Osteoblast (primary cell): ENCODE measurements at regions not wholly inside any gene's neighbourhood (a gene's known extent, or its start where the extent isn't known, plus 50 kb on each side); places are given as distances from the start of the nearest gene placed in this dataset.

Source experiments
- DNase-seq: peaks from one replicate; pipeline ENCODE4 v3.0.0; 2011; ENCODE audit warnings: low spot score, mixed read lengths; ENCODE audit not compliant: insufficient read length; ENCODE audit errors: missing footprints
- H2AFZ ChIP-seq: 2 replicates; pipeline ENCODE4 v1.6.0; 2011; ENCODE audit warnings: mild to moderate bottlenecking, low read length
- H3K27ac ChIP-seq: 2 replicates; pipeline ENCODE4 v1.5.1; 2011; ENCODE audit warnings: mild to moderate bottlenecking, low read depth, low read length, moderate library complexity
- H3K27me3 ChIP-seq: 2 replicates; pipeline ENCODE4 v1.6.0; 2012; ENCODE audit warnings: mild to moderate bottlenecking, control low read depth, inconsistent platforms, low read length, moderate library complexity; ENCODE audit not compliant: insufficient read depth
- H3K36me3 ChIP-seq: 2 replicates; pipeline ENCODE4 v1.5.1; 2011; ENCODE audit warnings: mild to moderate bottlenecking, low read length, control low read depth, moderate library complexity; ENCODE audit not compliant: insufficient read depth
- H3K4me1 ChIP-seq: 2 replicates; pipeline ENCODE4 v1.5.1; 2011; ENCODE audit warnings: mild to moderate bottlenecking, low read length, control low read depth, moderate library complexity; ENCODE audit not compliant: insufficient read depth
- H3K4me2 ChIP-seq: 2 replicates; pipeline ENCODE4 v1.6.0; 2011; ENCODE audit warnings: mild to moderate bottlenecking, low read length; ENCODE audit not compliant: insufficient read depth
- H3K4me3 ChIP-seq: fragments of 200-600 bp; sonication (generic); 3 replicates; pipeline ENCODE4 v1.5.1; 2012; ENCODE audit warnings: mild to moderate bottlenecking, low read length, inconsistent platforms; ENCODE audit not compliant: insufficient read depth
- H3K79me2 ChIP-seq: 2 replicates; pipeline ENCODE4 v1.6.0; 2012; ENCODE audit warnings: mild to moderate bottlenecking, low read length, control low read depth, inconsistent platforms; ENCODE audit not compliant: insufficient read depth
- H3K9me3 ChIP-seq: 2 replicates; pipeline ENCODE4 v1.5.1; 2011; ENCODE audit warnings: low read depth, low read length, control low read depth
- H4K20me1 ChIP-seq: 2 replicates; pipeline ENCODE4 v1.6.0; 2012; ENCODE audit warnings: mild to moderate bottlenecking, low read length, control low read depth; ENCODE audit not compliant: insufficient read depth
- CTCF ChIP-seq: IDR thresholded peaks from 2 replicates; pipeline ENCODE4 v1.5.1; 2011; ENCODE audit warnings: mild to moderate bottlenecking, low read depth, low read length, moderate library complexity; ENCODE audit errors: extremely low read depth

- no peak overlapping the region for H3K4me3 ChIP-seq
- no peak for TF ChIP-seq CTCF
- H3K79me2 ChIP-seq, result no peaks in the 10 kb centered on the region
- H3K27ac ChIP-seq, result no peak overlapping the region
- H3K4me2 ChIP-seq, result no peak overlapping the region
- no peaks in the 10 kb centered on the region for H3K9me3 ChIP-seq
- H3K27me3 ChIP-seq, result no peaks in the 10 kb centered on the region
- H4K20me1 ChIP-seq, result no peaks in the 10 kb centered on the region
- H3K4me1 ChIP-seq, result no peaks in the 10 kb centered on the region
- no peak overlapping the region for H2AFZ ChIP-seq
- DNase-seq, result no peak
- H3K36me3 ChIP-seq, result no peaks in the 10 kb centered on the region
These were observed 62.3 kb downstream of the YIPF5 start for GRCh38 chr5:144108131-144108530.
